Ishikawa (cell line): ENCODE measurements at regions not wholly inside any gene's neighbourhood (a gene's known extent, or its start where the extent isn't known, plus 50 kb on each side); places are given as distances from the start of the nearest gene placed in this dataset.

Experiments
- EGR1 ChIP-seq: IDR thresholded peaks from 2 replicates; pipeline ENCODE4 v1.6.1; 2012
- TF ChIP-seq, protein P1 (sequence below): IDR thresholded peaks from 2 replicates; pipeline ENCODE4 v1.6.1; 2012; ENCODE audit warnings: low read depth, mild to moderate bottlenecking

DNA sequence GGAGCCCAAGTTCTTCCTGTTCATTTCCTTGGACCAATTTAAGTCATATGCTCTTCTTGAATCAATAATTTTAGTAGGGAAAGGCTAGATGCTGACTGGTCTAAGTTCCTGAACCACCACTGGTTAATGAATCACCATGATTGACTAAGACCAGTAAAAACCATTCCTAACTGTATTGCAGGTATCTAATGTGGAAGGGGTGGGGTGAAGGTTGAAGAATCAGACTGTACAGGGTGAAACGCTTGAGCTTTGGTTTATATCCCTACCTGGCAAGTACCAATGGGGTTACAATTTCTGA, 100.1 kb downstream of the DYRK2 start:
- TF ChIP-seq, protein P1, sequence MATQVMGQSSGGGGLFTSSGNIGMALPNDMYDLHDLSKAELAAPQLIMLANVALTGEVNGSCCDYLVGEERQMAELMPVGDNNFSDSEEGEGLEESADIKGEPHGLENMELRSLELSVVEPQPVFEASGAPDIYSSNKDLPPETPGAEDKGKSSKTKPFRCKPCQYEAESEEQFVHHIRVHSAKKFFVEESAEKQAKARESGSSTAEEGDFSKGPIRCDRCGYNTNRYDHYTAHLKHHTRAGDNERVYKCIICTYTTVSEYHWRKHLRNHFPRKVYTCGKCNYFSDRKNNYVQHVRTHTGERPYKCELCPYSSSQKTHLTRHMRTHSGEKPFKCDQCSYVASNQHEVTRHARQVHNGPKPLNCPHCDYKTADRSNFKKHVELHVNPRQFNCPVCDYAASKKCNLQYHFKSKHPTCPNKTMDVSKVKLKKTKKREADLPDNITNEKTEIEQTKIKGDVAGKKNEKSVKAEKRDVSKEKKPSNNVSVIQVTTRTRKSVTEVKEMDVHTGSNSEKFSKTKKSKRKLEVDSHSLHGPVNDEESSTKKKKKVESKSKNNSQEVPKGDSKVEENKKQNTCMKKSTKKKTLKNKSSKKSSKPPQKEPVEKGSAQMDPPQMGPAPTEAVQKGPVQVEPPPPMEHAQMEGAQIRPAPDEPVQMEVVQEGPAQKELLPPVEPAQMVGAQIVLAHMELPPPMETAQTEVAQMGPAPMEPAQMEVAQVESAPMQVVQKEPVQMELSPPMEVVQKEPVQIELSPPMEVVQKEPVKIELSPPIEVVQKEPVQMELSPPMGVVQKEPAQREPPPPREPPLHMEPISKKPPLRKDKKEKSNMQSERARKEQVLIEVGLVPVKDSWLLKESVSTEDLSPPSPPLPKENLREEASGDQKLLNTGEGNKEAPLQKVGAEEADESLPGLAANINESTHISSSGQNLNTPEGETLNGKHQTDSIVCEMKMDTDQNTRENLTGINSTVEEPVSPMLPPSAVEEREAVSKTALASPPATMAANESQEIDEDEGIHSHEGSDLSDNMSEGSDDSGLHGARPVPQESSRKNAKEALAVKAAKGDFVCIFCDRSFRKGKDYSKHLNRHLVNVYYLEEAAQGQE: no peak
- TF ChIP-seq EGR1: no peak
